Right lobe of liver (tissue), 4 donors: ENCODE measurements at regions not wholly inside any gene's neighbourhood (a gene's known extent, or its start where the extent isn't known, plus 50 kb on each side); places are given as distances from the start of the nearest gene placed in this dataset.

ENCODE experiments used
- POLR2A ChIP-seq: fragments of 450-650 bp; IDR thresholded peaks from one replicate; pipeline ENCODE4 v1.6.1; 2017; ENCODE audit warnings: antibody characterized with exemption, mild to moderate bottlenecking
- TF ChIP-seq, protein P1 (sequence below), 4 donors: fragments of 200-600 bp in 3 of 4; fragments of 450-650 bp in 1 of 4; IDR thresholded peaks; one replicate each; pipeline versions ENCODE4 v1.5.1 to v1.8.0; 2016 to 2022; ENCODE audit warnings: antibody characterized with exemption in 4 of 4, mild to moderate bottlenecking in 2 of 4
- donor health status: DM: no; HTN: no; CAD: no.
- donor health status: DM: no; HTN: no; CAD: no.
- donor health status: DM: no; HTN: yes; CAD: no.

- TF ChIP-seq POLR2A: no peak
- TF ChIP-seq, protein P1, sequence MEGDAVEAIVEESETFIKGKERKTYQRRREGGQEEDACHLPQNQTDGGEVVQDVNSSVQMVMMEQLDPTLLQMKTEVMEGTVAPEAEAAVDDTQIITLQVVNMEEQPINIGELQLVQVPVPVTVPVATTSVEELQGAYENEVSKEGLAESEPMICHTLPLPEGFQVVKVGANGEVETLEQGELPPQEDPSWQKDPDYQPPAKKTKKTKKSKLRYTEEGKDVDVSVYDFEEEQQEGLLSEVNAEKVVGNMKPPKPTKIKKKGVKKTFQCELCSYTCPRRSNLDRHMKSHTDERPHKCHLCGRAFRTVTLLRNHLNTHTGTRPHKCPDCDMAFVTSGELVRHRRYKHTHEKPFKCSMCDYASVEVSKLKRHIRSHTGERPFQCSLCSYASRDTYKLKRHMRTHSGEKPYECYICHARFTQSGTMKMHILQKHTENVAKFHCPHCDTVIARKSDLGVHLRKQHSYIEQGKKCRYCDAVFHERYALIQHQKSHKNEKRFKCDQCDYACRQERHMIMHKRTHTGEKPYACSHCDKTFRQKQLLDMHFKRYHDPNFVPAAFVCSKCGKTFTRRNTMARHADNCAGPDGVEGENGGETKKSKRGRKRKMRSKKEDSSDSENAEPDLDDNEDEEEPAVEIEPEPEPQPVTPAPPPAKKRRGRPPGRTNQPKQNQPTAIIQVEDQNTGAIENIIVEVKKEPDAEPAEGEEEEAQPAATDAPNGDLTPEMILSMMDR (IDR thresholded peaks at IDR 0.05): no peak
Observed at GRCh38 chr7:125278318-125278717, 348.7 kb upstream of the POT1 start.
